Heart left ventricle (tissue), 13 donors: ENCODE measurements at regions not wholly inside any gene's neighbourhood (a gene's known extent, or its start where the extent isn't known, plus 50 kb on each side); places are given as distances from the start of the nearest gene placed in this dataset.

ENCODE experiments used
- CTCF ChIP-seq, 12 donors: fragments of 200-600 bp; sonication (generic) in 4 of 12; IDR thresholded peaks; one replicate each; pipeline versions ENCODE4 v1.5.0 to v1.8.0; 2018 to 2022; ENCODE audit warnings: antibody characterized with exemption in 12 of 12, mild to moderate bottlenecking in 5 of 12
- POLR2A ChIP-seq, 2 donors: fragments of 450-650 bp; IDR thresholded peaks; one replicate each; pipeline ENCODE4 v1.6.1; 2017; ENCODE audit warnings: antibody characterized with exemption in 2 of 2, mild to moderate bottlenecking in 2 of 2, moderate library complexity in 2 of 2
- donor health status: ischemic (EF 13 %, LVEDD 7.1; RV severe dilation, severe dysfunction).
- donor health status: DM: no; HTN: yes; CAD: no.
- donor health status: DM: no; HTN: no; CAD: no.
- donor health status: ischemic (EF 25% LVEDD 6.9; RV normal size, moderate dysfunction).
- donor health status: ischemic (EF 25% LVEDD 5.7; RV mildly dilated, moderate dysfunction).
- donor health status: ischemic (EF 35%, LVEDD 5.7; RV mildly dilated, moderate dysfunction).
- donor health status: nonischemic (EF 11% LVEDD 7.7; RV severe dilation, severe dysfunction).
- donor health status: DM: yes; HTN: yes; CAD: no.
- donor health status: PGD.
- donor health status: ischemic (EF 29% LVEDD 5.4; RV normal size, mild dysfunction).
- donor health status: nonischemic (EF 23%, LVEDD 6.1; RV moderate dilation, normal function).

- no peak for TF ChIP-seq POLR2A (IDR thresholded peaks at IDR 0.05)
- no peak for TF ChIP-seq CTCF (IDR thresholded peaks at IDR 0.05)
Observed at GRCh38 chr6:74356391-74356790, 660.4 kb downstream of the CD109 start.
